CD4-positive, alpha-beta T cell (primary cell): ENCODE measurements at regions not wholly inside any gene's neighbourhood (a gene's known extent, or its start where the extent isn't known, plus 50 kb on each side); places are given as distances from the start of the nearest gene placed in this dataset.
A peak's percentile ranks its signal among the peaks of the same experiment; 100 is the strongest.

Source experiments
- ATAC-seq: fragments of 200-7000 bp; cut with Tn5 transposase; one replicate; pipeline ENCODE4 v1.10.0; 2022; ENCODE audit warnings: mild to moderate bottlenecking; ENCODE audit not compliant: poor library complexity
- CTCF ChIA-PET: fragments of 350-600 bp; sonication (Branson Sonifier 250); formaldehyde crosslinking; loops from one replicate; lab custom pipeline; 2021; ENCODE audit warnings: antibody characterized with exemption, inconsistent platforms; lab: Charles Lee
- POLR2A ChIA-PET: fragments of 350-600 bp; sonication (Branson Sonifier 250); formaldehyde crosslinking; loops from one replicate; lab custom pipeline; 2021; ENCODE audit warnings: antibody characterized with exemption, inconsistent platforms; lab: Charles Lee
- DNase-seq, 14 experiments: peaks; one replicate each; pipeline ENCODE4 v3.0.0-alpha.2; 2013 to 2020; ENCODE audit warnings: mixed read lengths in 2 of 14
- H3K27ac ChIP-seq, 2 donors: one replicate each; pipeline versions ENCODE4 v1.5.1 to v1.7.0; 2013; ENCODE audit warnings: low read length in 2 of 2, low read depth in 1 of 2, mild to moderate bottlenecking in 1 of 2
- H3K27me3 ChIP-seq, 2 experiments: 1 replicate in 1 of 2; 2 replicates in 1 of 2; pipeline versions ENCODE4 v1.6.1 to v1.7.0; 2013; ENCODE audit warnings: low read length in 2 of 2, control low read depth in 1 of 2, mild to moderate bottlenecking in 1 of 2, moderate library complexity in 1 of 2; ENCODE audit not compliant: insufficient read depth in 2 of 2, control insufficient read depth in 1 of 2
- H3K36me3 ChIP-seq: one replicate; pipeline ENCODE4 v1.6.1; 2013; ENCODE audit warnings: low read length, control low read depth; ENCODE audit not compliant: insufficient read depth
- H3K4me1 ChIP-seq: one replicate; pipeline ENCODE4 v1.6.1; 2013; ENCODE audit warnings: low read length, control low read depth; ENCODE audit not compliant: insufficient read depth
- H3K4me3 ChIP-seq: one replicate; pipeline ENCODE4 v1.5.1; 2013; ENCODE audit warnings: mild to moderate bottlenecking, low read length, moderate library complexity
- H3K9me3 ChIP-seq, 2 experiments: 1 replicate in 1 of 2; 2 replicates in 1 of 2; pipeline versions ENCODE4 v1.6.1 to v1.7.0; 2013; ENCODE audit warnings: low read length in 2 of 2, mild to moderate bottlenecking in 2 of 2, control low read depth in 1 of 2, moderate library complexity in 1 of 2; ENCODE audit not compliant: control insufficient read depth in 1 of 2, insufficient read depth in 1 of 2
- H3K27ac Mint-ChIP-seq: one replicate; pipeline ENCODE4 v1.8.0; 2020; ENCODE audit warnings: mixed read lengths
- H3K27me3 Mint-ChIP-seq: one replicate; pipeline ENCODE4 v1.8.0; 2021; ENCODE audit warnings: mixed read lengths
- H3K36me3 Mint-ChIP-seq: one replicate; pipeline ENCODE4 v1.8.0; 2021; ENCODE audit warnings: low read depth, mixed read lengths
- H3K4me1 Mint-ChIP-seq: one replicate; pipeline ENCODE4 v1.8.0; 2021; ENCODE audit warnings: low read depth, mixed read lengths
- H3K4me3 Mint-ChIP-seq: one replicate; pipeline ENCODE4 v1.8.0; 2020; ENCODE audit warnings: mild to moderate bottlenecking, mixed read lengths
- H3K9me3 Mint-ChIP-seq: one replicate; pipeline ENCODE4 v1.8.0; 2020; ENCODE audit warnings: mixed read lengths
- intact Hi-C, 2 experiments: fragments of 100-400 bp; cut with DNase I in 1 of 2; cut with micrococcal nuclease in 1 of 2; formaldehyde crosslinking; loops; one replicate each; pipeline versions ENCODE4 v1.15.1 to v1.9.0; 2023 to 2025; cut with DNase I, micrococcal nuclease
- TF ChIP-seq, protein P1 (sequence below): fragments of 200-600 bp; IDR thresholded peaks from one replicate; pipeline ENCODE4 v1.8.0; 2022; ENCODE audit warnings: antibody characterized with exemption, mild to moderate bottlenecking

DNA sequence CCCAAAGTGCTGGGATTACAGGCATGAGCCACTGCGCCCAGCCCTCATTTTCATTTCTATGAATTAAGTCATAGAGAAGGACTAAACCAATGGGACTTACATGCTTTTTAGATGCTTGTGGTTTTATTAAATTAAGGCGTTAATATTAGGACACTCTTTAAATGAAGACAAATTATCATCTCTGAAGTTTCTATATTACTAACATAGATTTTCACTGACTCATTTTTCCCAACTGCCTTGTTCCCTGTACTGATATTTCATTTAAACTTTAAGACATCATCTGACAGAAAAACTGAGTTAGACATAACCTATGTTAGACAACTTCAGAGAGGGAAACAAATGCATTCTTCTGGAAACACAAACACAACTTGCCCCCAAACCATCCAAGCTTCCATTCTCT, 99.8 kb downstream of the BTG1 start:
- Histone ChIP-seq H3K4me3 (no peak overlapping the region), H3K4me1 (peaks cover 24% of the 10 kb centered on the region), H3K9me3 (no peaks in the 10 kb centered on the region), H3K27ac (no peak overlapping the region), H3K36me3 (no peaks in the 10 kb centered on the region), H3K27me3 (no peaks in the 10 kb centered on the region)
- ChIA-PET POLR2A (interaction anchor here (1.1 to 2.2 kb wide), 4 partner anchors 14 to 100 kb away, joined by 3 to 7 read pairs (median 4); partner anchors contain the start of gene BTG1), CTCF (interaction anchor here (0.6 kb wide), 1 partner anchor 1438 kb away, joined by 3 read pairs; no protein-coding TSS in a partner anchor)
- Mint-ChIP-seq H3K4me1 (peaks cover 77% of the 10 kb centered on the region), H3K4me3 (peak overlapping the region; percentile 18), H3K27ac (peak overlapping the region; percentile 84), H3K27me3 (no peaks in the 10 kb centered on the region), H3K9me3 (peaks cover 6% of the 10 kb centered on the region), H3K36me3 (peaks cover 23% of the 10 kb centered on the region)
- no peak for ATAC-seq
- no peak for DNase-seq
- intact Hi-C loops: no loop called here
- TF ChIP-seq, protein P1, sequence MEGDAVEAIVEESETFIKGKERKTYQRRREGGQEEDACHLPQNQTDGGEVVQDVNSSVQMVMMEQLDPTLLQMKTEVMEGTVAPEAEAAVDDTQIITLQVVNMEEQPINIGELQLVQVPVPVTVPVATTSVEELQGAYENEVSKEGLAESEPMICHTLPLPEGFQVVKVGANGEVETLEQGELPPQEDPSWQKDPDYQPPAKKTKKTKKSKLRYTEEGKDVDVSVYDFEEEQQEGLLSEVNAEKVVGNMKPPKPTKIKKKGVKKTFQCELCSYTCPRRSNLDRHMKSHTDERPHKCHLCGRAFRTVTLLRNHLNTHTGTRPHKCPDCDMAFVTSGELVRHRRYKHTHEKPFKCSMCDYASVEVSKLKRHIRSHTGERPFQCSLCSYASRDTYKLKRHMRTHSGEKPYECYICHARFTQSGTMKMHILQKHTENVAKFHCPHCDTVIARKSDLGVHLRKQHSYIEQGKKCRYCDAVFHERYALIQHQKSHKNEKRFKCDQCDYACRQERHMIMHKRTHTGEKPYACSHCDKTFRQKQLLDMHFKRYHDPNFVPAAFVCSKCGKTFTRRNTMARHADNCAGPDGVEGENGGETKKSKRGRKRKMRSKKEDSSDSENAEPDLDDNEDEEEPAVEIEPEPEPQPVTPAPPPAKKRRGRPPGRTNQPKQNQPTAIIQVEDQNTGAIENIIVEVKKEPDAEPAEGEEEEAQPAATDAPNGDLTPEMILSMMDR: no peak

DNA sequence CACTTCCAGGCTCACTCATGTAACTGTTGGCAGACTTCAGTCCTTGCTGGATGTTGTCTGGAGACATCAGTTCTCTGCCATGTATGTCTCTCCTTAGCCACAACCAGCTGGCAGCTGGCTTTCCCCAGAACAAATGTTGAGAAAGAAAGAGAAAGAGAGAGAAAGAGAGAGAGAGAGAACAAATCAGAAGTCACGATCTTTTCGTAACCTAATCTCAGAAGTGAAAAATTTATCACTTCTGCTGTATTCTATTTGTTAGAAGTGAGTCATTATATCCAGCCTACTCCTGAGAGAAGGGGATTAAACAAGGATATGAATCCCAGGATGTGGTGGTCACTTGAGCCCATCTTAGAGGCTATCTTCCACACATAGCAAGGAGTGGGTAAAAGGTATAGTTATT, 101.2 kb downstream of the BTG1 start:
- intact Hi-C loops: no loop called here
- ATAC-seq (no peak), DNase-seq (no peak)
- ChIA-PET CTCF (interaction anchor here (1.4 kb wide), 1 partner anchor 10 kb away, joined by 4 read pairs; no protein-coding TSS in a partner anchor), POLR2A (interaction anchor here (1.4 to 5.4 kb wide), 3 partner anchors 10 to 101 kb away, joined by 5 to 66 read pairs (median 6); partner anchors contain the start of gene BTG1)
- Histone ChIP-seq H3K27me3 (no peaks in the 10 kb centered on the region), H3K36me3 (no peaks in the 10 kb centered on the region), H3K9me3 (no peaks in the 10 kb centered on the region), H3K4me1 (peaks cover 34% of the 10 kb centered on the region), H3K4me3 (no peak overlapping the region), H3K27ac (no peak overlapping the region)
- H3K4me3 Mint-ChIP-seq: peak overlapping the region; percentile 5
- TF ChIP-seq, protein P1: no peak
- H3K9me3 Mint-ChIP-seq: peaks cover 3% of the 10 kb centered on the region
- no peaks in the 10 kb centered on the region for H3K27me3 Mint-ChIP-seq
- H3K4me1 Mint-ChIP-seq: peaks cover 90% of the 10 kb centered on the region
- no peak overlapping the region for H3K27ac Mint-ChIP-seq
- peaks cover 23% of the 10 kb centered on the region for H3K36me3 Mint-ChIP-seq

DNA sequence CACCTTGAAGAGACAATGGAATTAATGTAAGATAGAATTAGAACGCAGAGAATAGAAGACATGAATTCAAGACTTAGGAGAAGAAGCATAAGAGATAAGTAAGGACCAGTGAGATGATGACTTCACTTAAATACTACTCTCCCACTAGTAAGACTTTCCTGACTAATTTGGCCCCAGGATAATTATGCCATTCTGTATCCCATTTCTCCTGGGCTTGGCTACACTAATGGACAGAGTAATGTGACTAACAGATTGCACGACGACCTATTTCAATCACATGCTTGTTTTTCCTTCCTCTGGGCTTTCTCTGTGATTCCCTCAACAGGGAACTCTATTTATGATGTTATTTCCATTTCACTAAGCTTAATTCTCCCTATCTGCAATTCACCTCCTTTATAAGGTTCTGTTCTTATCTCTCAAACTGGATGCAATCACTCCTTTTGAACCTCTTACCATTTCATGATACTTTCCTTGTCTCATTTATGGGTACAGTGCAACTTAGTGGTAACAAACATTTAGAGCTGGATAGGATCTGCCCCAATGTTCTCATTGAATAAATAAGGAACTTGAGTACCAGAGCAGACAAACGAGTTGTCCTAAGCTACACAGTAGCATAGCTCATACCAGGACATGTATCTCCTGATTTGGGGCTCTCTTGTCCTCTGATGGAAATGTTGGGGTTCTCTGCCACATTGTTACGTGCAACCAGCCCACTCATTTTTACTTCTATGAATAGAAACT, 102.7 kb downstream of the BTG1 start:
- Mint-ChIP-seq H3K27me3 (no peaks in the 10 kb centered on the region), H3K9me3 (peaks cover 3% of the 10 kb centered on the region), H3K27ac (peak overlapping the region; percentile 85), H3K36me3 (peaks cover 18% of the 10 kb centered on the region), H3K4me1 (peaks cover 88% of the 10 kb centered on the region), H3K4me3 (no peak overlapping the region)
- CTCF ChIA-PET: interaction anchor here (1.4 to 1.9 kb wide), 2 partner anchors 8 to 11 kb away, joined by 4 to 8 read pairs; no protein-coding TSS in a partner anchor
- ATAC-seq (no peak), DNase-seq (no peak)
- POLR2A ChIA-PET: interaction anchor here (0.9 to 5.4 kb wide), 14 partner anchors 8 to 356 kb away, joined by 3 to 66 read pairs (median 8); partner anchors contain the start of gene BTG1
- no peaks in the 10 kb centered on the region for H3K9me3 ChIP-seq
- TF ChIP-seq, protein P1: no peak
- H3K27ac ChIP-seq: no peak overlapping the region
- peaks cover 41% of the 10 kb centered on the region for H3K4me1 ChIP-seq
- no peaks in the 10 kb centered on the region for H3K27me3 ChIP-seq
- no peaks in the 10 kb centered on the region for H3K36me3 ChIP-seq
- no peak overlapping the region for H3K4me3 ChIP-seq
- intact Hi-C loops: no loop called here
